Large intestine (tissue), 3 donors: ENCODE measurements at regions not wholly inside any gene's neighbourhood (a gene's known extent, or its start where the extent isn't known, plus 50 kb on each side); places are given as distances from the start of the nearest gene placed in this dataset.

ENCODE experiments used
- DNase-seq, 2 donors: peaks; one replicate each; pipeline versions ENCODE4 v3.0.0 to v3.0.0-alpha.2; 2013
- H3K27ac ChIP-seq: one replicate; pipeline ENCODE4 v1.5.1; 2013; ENCODE audit warnings: low read length
- H3K27me3 ChIP-seq: 2 replicates; pipeline ENCODE4 v1.6.1; 2013; ENCODE audit warnings: low read length; ENCODE audit not compliant: control insufficient read depth, insufficient read depth
- H3K36me3 ChIP-seq: 2 replicates; pipeline ENCODE4 v1.6.1; 2013; ENCODE audit warnings: low read length; ENCODE audit not compliant: control insufficient read depth, insufficient read depth
- H3K4me1 ChIP-seq: one replicate; pipeline ENCODE4 v1.6.1; 2013; ENCODE audit warnings: low read length; ENCODE audit not compliant: control insufficient read depth, insufficient read depth
- H3K4me3 ChIP-seq: one replicate; pipeline ENCODE4 v1.5.1; 2013; ENCODE audit warnings: low read length
- H3K9me3 ChIP-seq: one replicate; pipeline ENCODE4 v1.6.1; 2013; ENCODE audit warnings: mild to moderate bottlenecking, low read depth, low read length, moderate library complexity; ENCODE audit not compliant: control insufficient read depth
- WGBS: methylation state at CpG from one replicate; pipeline ENCODE4 v1.1.5; 2013; ENCODE audit warnings: low lambda C conversion rate; ENCODE audit not compliant: insufficient coverage; 5-methylcytosine and 5-hydroxymethylcytosine counted together

DNA sequence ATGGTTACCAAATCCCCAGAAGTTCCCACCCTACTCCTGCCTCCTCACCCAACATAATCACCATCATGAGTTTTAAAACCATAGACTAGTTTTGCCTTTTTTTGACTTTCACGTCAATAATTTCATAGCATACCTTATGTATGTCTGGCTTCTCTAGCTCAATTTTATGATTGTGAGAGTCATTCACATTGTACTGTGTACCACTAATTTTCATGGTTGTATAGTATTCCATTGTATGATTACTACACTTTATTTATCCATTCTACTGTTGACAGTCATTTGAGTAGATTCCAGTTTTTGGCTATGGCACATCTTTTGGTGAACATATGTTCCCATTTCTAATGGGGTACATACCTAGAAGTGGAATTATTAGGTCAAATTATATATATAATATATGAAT is 195.3 kb upstream of the TCF21 start:
- Histone ChIP-seq H3K27ac (no peak overlapping the region), H3K4me1 (no peaks in the 10 kb centered on the region), H3K9me3 (no peaks in the 10 kb centered on the region), H3K4me3 (no peak overlapping the region), H3K27me3 (no peaks in the 10 kb centered on the region), H3K36me3 (no peaks in the 10 kb centered on the region)
- DNase-seq: no peak
- WGBS: 83% methylated on average over 1 of the region's 1 CpG

DNA sequence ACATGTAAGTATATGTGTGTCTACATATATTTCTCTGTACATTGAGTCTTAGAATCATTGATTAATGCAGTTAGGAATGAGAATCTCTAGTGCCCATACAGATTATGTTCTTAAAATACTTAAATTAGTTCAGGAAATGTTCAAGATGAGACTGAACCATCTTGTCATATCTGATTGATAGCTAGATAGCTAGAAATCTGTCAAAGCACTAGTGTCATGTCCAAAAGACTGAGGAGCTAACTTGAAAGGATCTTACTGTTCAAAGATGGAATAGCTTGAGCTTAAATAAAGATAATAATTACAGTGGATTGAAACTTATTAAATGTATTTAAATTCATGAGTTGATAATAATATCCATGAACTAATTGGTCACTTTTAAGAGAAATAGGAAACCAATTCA is 191.7 kb upstream of the TCF21 start:
- Histone ChIP-seq H3K4me1 (no peaks in the 10 kb centered on the region), H3K4me3 (no peak overlapping the region), H3K27me3 (no peaks in the 10 kb centered on the region), H3K27ac (no peak overlapping the region), H3K9me3 (no peaks in the 10 kb centered on the region), H3K36me3 (no peaks in the 10 kb centered on the region)
- DNase-seq: no peak

DNA sequence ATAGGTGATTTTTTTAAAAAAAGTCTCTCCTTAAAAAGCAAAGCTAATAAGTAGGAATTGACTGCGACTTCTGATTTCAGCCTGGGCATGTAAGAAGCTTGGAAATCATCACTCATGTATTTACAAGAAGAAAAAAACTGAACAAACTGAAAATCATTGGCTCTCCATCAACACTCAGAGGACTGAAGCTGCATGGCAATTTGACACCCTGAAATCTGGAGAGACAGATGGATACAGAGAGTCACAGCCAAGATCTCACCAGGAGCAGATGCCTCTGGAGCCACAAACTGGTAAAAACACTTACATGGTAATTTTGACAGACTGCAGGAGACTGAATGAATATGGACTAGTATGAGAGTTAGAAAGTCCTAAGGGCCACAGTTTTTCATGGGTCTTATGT is 191.2 kb upstream of the TCF21 start:
- Histone ChIP-seq H3K27me3 (no peaks in the 10 kb centered on the region), H3K36me3 (no peaks in the 10 kb centered on the region), H3K4me3 (no peak overlapping the region), H3K27ac (no peak overlapping the region), H3K9me3 (no peaks in the 10 kb centered on the region), H3K4me1 (no peaks in the 10 kb centered on the region)
- DNase-seq: no peak
- 100% methylated on average over 1 of the region's 1 CpG for WGBS

DNA sequence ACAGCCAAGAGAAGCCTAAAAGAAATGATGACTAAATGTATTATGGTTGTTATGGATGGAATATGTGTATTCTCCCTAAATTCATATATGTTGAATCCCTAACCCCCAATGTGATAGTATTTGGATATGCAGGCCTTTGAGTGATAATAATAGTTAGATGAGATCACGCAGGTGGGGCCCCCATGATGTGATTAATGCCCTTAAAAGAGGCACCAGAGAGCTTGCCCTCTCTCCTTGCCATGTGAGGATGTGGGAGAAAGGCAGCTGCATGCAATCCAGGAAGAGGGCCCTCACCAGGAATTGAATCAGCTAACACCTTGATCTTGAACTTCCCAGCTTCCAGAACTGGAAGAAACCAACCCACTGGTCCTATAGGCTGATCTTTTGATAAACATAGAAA is 190.6 kb upstream of the TCF21 start:
- H3K4me1 ChIP-seq: no peaks in the 10 kb centered on the region
- no peaks in the 10 kb centered on the region for H3K27me3 ChIP-seq
- no CpG with 5 or more reads among the region's 1 CpG for WGBS
- H3K4me3 ChIP-seq: no peak overlapping the region
- H3K36me3 ChIP-seq: no peaks in the 10 kb centered on the region
- no peak for DNase-seq
- no peaks in the 10 kb centered on the region for H3K9me3 ChIP-seq
- no peak overlapping the region for H3K27ac ChIP-seq

DNA sequence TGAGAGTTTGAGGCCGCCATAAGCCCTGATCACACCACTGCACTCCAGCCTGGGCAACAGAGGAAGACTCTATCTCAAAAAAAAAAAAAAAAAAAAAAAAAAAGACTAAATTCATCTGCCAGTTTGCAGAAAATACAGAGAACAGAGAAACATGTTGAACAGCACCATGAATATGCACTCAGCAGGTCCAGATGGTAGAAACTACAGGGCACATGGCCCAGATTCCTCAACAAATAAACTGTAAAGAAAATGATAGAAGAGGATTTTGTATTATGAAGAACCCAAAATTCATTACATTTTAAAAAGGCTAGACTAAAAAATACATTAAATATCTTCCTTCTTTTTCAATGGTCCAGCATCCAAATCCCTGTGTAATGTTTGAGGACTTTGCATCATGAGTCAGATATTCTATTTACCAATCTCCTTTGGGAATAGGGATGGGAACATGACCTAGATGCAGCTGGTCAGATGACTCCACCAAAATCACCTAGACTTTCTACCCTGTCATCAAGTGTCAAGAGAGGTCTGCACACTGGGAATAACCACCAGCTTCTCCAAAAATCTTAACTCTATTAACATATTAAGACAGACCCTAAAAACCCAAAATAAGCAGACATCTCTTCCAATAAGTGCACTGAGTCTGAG is 189.1 kb upstream of the TCF21 start:
- Histone ChIP-seq H3K4me1 (no peaks in the 10 kb centered on the region), H3K27ac (no peak overlapping the region), H3K36me3 (no peaks in the 10 kb centered on the region), H3K27me3 (no peaks in the 10 kb centered on the region), H3K9me3 (no peaks in the 10 kb centered on the region), H3K4me3 (no peak overlapping the region)
- no peak for DNase-seq
- WGBS: no CpG with 5 or more reads among the region's 1 CpG

DNA sequence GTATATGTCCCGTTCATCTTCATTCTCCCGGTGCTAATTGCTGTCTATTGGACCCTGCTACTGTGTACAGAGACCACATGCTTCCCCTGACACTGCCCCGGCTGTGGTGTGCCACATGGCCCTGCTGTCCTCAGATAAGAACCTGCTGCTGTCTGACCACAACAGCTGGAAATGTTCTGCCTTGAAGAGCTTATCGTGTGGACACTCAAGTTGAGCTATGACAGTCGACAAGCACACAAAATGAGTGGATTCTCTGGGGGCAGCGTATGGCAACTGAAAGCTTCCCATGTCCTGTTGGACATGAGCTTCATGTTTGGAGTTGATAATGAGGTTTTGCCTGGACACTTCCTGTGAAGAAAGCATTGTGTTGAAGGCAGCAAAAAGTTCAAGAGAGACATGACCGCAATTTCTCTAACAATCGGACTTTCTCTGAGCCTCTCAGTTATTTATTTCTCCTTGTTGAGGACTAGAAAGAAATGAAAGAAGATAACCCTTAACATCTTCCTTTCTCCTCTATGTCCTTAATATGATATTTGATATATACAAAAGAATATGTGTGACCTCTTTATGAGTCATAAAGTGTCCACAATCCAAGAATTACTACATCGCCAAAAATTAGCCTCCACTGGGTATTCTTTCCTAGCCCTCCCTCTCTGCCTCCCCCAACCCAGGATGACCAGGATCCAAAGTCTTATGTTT is 187.1 kb upstream of the TCF21 start:
- Histone ChIP-seq H3K27me3 (no peaks in the 10 kb centered on the region), H3K9me3 (no peaks in the 10 kb centered on the region), H3K36me3 (no peaks in the 10 kb centered on the region), H3K4me1 (no peaks in the 10 kb centered on the region), H3K4me3 (no peak overlapping the region), H3K27ac (no peak overlapping the region)
- 82% methylated on average over 3 of the region's 9 CpGs for WGBS
- DNase-seq: peak; percentile 3 to 13

DNA sequence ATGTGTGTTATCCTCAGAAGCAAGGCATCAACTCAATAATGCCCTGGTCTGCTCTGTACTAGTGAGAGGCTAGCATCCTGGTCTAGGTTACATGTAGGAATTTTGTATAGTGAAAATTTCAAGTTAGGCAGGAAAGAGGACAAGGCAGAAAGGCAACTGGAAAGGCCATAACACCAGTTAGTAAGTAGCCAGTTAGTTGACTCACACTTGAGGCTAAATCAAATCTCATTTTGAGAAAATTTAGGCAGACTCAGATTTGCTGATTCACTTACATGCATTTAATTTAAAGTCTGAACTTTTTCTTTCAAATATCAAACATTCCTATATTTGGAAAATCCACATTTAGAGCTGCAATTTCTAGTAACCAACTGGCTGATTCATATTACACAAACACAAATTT is 184.5 kb upstream of the TCF21 start:
- H3K4me3 ChIP-seq: no peak overlapping the region
- no peaks in the 10 kb centered on the region for H3K36me3 ChIP-seq
- no peaks in the 10 kb centered on the region for H3K9me3 ChIP-seq
- no peaks in the 10 kb centered on the region for H3K4me1 ChIP-seq
- H3K27me3 ChIP-seq: no peaks in the 10 kb centered on the region
- H3K27ac ChIP-seq: no peak overlapping the region
- DNase-seq: no peak

DNA sequence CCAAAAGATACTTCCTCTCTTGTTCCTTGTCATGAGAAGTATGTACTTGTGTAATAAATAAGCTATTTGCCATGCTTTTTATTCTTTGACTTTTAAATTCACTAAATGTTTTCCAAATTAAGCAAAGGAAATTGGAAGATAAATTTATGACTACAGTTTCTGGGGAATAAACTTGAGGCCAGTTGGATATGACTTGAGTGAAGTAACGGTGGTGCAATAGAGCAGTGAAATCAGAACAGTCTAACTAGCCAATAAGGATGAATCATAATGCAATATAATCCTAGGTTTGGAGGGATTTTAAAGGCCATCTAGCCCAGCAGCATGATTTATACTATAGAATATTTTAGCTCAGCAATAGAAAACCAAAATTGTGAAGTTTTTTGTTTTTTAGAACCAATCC is 183.8 kb upstream of the TCF21 start:
- Histone ChIP-seq H3K4me3 (no peak overlapping the region), H3K9me3 (no peaks in the 10 kb centered on the region), H3K27ac (no peak overlapping the region), H3K36me3 (no peaks in the 10 kb centered on the region), H3K27me3 (no peaks in the 10 kb centered on the region), H3K4me1 (no peaks in the 10 kb centered on the region)
- no CpG with 5 or more reads among the region's 1 CpG for WGBS
- no peak for DNase-seq

DNA sequence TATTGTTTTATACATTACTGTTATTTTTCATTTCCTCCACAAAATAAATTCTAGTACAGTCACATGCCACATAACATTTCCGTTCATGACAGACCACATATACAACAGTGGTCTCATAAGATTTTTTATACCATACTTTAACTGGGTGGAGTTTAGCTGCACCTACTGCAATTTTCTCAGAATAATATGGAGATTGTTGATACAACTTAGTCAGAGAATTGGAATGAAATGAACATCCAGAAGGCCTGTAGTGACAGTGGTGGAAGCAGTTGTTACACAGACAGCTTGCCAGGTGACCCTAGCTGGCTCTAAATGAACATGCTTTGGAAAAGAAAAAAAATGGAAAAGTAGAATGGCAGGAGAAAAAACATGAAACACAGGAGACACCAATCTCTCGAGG is 183.2 kb upstream of the TCF21 start:
- Histone ChIP-seq H3K27me3 (no peaks in the 10 kb centered on the region), H3K36me3 (no peaks in the 10 kb centered on the region), H3K4me1 (no peaks in the 10 kb centered on the region), H3K4me3 (no peak overlapping the region), H3K9me3 (no peaks in the 10 kb centered on the region), H3K27ac (no peak overlapping the region)
- no peak for DNase-seq
- 100% methylated on average over 1 of the region's 2 CpGs for WGBS

DNA sequence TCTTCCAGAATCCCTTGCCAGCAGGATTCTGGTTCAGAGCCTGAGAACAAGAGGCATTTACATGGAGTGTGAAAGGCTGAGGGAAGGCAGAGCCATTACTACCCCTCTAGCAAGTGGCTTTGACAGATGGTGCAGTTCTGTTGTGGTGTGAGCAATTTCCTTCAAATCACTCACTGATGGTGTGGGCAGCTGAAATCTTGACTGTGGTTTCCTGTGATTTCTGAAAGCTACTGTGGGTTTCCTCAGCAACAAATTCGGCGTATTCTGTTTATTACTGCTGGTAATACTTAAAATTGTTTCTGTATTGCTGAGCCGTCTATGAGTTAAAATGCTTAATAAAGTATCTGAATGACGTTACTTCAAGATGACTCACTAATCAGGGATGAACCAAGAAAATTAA is 181.5 kb upstream of the TCF21 start:
- Histone ChIP-seq H3K27me3 (no peaks in the 10 kb centered on the region), H3K36me3 (no peaks in the 10 kb centered on the region), H3K27ac (no peak overlapping the region), H3K9me3 (no peaks in the 10 kb centered on the region), H3K4me1 (no peaks in the 10 kb centered on the region), H3K4me3 (no peak overlapping the region)
- DNase-seq: peak in 1 of 2 donors; percentile 6
- 92% methylated on average over 2 of the region's 4 CpGs for WGBS

DNA sequence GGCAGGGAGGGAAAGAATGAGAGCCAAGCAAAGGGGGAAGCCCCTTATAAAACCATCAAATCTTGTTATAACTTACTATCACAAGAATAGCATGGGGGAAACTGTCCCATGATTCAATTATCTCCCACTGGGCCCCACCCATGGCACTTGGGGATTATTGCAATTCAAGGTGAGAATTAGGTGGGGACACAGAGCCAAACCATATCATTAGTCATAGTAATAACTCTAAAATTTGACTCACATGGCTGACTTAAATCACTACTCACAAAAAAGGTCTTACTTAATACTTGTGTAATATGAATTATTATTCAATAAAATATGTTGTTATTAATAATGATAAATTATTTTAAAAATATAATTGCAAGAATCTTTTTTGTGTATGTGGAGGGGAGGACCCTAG is 178.1 kb upstream of the TCF21 start:
- no peaks in the 10 kb centered on the region for H3K36me3 ChIP-seq
- H3K27ac ChIP-seq: no peak overlapping the region
- DNase-seq: no peak
- no peak overlapping the region for H3K4me3 ChIP-seq
- H3K27me3 ChIP-seq: no peaks in the 10 kb centered on the region
- no peaks in the 10 kb centered on the region for H3K9me3 ChIP-seq
- no peaks in the 10 kb centered on the region for H3K4me1 ChIP-seq
